Fibroblast of lung (primary cell): ENCODE measurements at regions not wholly inside any gene's neighbourhood (a gene's known extent, or its start where the extent isn't known, plus 50 kb on each side); places are given as distances from the start of the nearest gene placed in this dataset.

Experiments used
- CTCF ChIP-seq, 2 donors: IDR thresholded peaks in 1 of 2; conservative IDR thresholded peaks in 1 of 2; 1 replicate in 1 of 2; 2 replicates in 1 of 2; pipeline ENCODE4 v1.5.1; 2011 to 2012; ENCODE audit warnings: low read length in 2 of 2, control low read depth in 1 of 2, inconsistent platforms in 1 of 2, low read depth in 1 of 2, mild to moderate bottlenecking in 1 of 2
- EZH2 ChIP-seq: IDR thresholded peaks from 2 replicates; pipeline ENCODE4 v1.5.1; 2012; ENCODE audit warnings: low read length, control low read depth, mild to moderate bottlenecking; ENCODE audit errors: missing control alignments

GRCh38 chr3:59137415-59137814 lies 87.6 kb upstream of the CFAP20DC start:
- no peak for TF ChIP-seq CTCF (conservative IDR thresholded peaks at IDR 0.05 in 1 of 2, IDR thresholded peaks at IDR 0.05 in 1 of 2; ENCODE audit: low read depth in 1 of 2, low read length in 2 of 2)
- TF ChIP-seq EZH2: no peak
